ENCODE measurements at regions not wholly inside any gene's neighbourhood (a gene's known extent, or its start where the extent isn't known, plus 50 kb on each side); places are given as distances from the start of the nearest gene placed in this dataset.

DNA sequence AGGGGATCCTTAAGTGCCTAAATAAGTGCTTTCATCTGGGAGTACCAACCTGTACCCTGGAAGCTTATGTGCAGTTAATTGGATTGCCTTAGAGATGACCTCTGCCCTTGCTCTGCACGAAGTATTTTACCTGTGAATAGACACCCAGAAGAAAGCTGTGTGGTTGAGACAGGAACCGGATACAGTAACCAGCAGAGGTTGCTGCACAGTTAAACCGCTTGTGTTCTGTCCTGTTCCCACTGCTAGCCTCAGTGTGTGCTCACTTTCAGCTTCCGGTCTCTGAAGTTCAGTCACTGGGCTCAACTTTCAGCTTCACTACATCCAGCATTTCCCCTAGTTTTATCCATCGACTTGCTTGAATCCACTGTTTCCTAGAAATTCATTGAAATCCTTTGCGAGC lies 185.3 kb downstream of the FAM170A start:
- H3K4me3 ChIP-seq (replicated peaks; ENCODE audit: low read depth, low read length), result no peak overlapping the region
- DNase-seq (ENCODE audit: extremely low read depth, low read depth), result no peak
- TF ChIP-seq, protein P1, sequence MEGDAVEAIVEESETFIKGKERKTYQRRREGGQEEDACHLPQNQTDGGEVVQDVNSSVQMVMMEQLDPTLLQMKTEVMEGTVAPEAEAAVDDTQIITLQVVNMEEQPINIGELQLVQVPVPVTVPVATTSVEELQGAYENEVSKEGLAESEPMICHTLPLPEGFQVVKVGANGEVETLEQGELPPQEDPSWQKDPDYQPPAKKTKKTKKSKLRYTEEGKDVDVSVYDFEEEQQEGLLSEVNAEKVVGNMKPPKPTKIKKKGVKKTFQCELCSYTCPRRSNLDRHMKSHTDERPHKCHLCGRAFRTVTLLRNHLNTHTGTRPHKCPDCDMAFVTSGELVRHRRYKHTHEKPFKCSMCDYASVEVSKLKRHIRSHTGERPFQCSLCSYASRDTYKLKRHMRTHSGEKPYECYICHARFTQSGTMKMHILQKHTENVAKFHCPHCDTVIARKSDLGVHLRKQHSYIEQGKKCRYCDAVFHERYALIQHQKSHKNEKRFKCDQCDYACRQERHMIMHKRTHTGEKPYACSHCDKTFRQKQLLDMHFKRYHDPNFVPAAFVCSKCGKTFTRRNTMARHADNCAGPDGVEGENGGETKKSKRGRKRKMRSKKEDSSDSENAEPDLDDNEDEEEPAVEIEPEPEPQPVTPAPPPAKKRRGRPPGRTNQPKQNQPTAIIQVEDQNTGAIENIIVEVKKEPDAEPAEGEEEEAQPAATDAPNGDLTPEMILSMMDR (IDR thresholded peaks at IDR 0.05; ENCODE audit: low read depth, low read length, missing control alignments), result no peak

DNA sequence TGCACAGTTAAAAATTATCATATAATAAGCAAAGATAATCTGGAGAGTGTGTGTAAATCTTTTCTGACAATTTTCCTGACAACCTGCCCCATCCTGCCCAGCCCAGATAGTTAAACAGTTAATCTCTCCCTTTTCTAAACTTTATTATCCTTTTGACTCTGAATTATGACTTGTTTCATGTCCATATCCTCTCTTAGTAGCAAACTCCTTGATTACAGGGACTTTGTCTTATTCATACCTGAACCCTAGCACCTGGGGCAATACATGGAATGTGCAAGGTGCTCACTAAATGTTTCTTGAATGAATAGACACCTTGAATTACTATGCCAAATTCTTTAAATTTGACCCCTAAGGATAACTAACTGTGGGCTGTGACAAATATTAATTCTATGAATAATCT lies 186.7 kb downstream of the FAM170A start:
- H3K4me3 ChIP-seq (replicated peaks; ENCODE audit: low read depth, low read length), result no peak overlapping the region
- no peak for DNase-seq (ENCODE audit: extremely low read depth, low read depth)
- TF ChIP-seq, protein P1 (IDR thresholded peaks at IDR 0.05; ENCODE audit: low read depth, low read length, missing control alignments), result no peak

DNA sequence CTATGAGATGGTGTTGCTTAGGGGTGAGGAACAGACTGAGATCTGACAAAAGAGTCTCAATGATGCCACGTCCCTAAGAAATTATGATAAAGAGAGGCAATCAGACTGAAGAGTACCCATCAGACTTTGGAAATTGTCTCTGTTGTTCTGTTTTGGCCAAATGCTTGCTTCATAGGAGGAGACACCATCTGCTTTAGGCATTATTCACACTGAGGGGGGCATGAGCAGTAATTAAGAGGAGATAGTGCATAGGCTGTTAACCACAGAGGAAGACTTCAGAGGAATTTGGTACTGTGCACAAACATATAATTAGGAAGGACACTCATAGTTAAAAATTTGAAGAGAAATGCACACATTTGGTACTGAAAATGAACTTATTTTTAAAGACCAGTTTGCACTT lies 190.7 kb downstream of the FAM170A start:
- H3K4me3 ChIP-seq (replicated peaks; ENCODE audit: low read depth, low read length), result no peak overlapping the region
- DNase-seq (ENCODE audit: extremely low read depth, low read depth), result no peak
- TF ChIP-seq, protein P1 (IDR thresholded peaks at IDR 0.05; ENCODE audit: low read depth, low read length, missing control alignments), result no peak

DNA sequence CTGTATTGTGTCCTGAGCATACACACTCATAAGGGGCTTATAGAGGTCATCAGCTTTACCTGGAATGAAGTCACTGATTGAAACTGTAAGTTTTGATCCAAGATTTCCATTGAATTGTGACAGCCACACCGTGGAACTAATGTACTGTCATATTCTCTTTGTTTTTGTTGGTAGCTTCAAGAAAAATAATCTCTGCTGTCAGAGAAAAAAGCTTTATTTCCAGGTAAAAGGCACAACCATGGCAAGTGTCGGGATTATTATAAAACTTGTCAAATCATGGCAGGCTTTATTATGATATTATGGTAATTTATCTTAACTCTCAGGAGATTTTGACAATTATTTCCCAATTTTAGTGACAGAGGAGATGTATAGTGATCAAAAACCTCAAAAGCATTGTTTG lies 191.2 kb downstream of the FAM170A start:
- H3K4me3 ChIP-seq (replicated peaks; ENCODE audit: low read depth, low read length), result no peak overlapping the region
- no peak for DNase-seq (ENCODE audit: extremely low read depth, low read depth)
- TF ChIP-seq, protein P1 (IDR thresholded peaks at IDR 0.05; ENCODE audit: low read depth, low read length, missing control alignments), result no peak

DNA sequence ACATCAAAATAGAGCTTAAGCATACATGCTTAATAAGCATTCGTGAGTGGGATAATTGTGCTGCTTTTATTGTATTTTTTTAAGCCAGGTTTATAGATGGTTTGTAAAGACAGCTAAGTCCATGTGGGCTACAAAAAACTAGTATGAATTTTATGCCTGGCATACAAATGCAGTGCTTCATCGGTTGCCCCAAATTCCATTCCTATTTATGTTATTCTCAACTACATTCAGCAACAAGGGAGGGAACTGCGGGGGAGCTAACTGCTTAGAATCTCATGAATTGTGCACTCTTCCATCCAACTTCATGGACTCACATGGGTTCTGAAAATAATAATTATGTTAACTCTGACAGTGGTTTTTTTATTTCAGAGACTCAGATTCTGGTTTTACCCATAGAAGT lies 199.2 kb downstream of the FAM170A start:
- no peak for DNase-seq (ENCODE audit: extremely low read depth, low read depth)
- no peak overlapping the region for H3K4me3 ChIP-seq (replicated peaks; ENCODE audit: low read depth, low read length)
- TF ChIP-seq, protein P1 (IDR thresholded peaks at IDR 0.05; ENCODE audit: low read depth, low read length, missing control alignments), result no peak

DNA sequence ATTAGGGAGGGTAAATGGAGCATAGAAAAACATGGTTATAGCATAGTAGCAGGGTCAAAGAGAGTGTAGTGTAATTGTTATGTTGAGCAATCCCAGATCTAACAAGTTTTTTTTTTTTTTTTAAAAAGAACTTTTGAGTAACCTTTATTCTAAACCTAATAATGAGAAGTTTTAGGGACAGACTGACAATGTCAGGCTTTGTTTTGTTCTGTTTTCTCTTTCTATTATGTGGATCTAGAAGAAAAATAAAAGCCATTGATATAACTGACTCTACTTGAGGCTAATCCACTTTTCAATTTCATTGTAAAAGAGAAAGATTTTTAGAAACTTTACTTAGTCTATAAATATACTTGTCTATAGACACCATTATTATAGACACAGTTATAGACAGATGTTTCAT lies 200.0 kb downstream of the FAM170A start:
- H3K4me3 ChIP-seq (replicated peaks; ENCODE audit: low read depth, low read length), result no peak overlapping the region
- TF ChIP-seq, protein P1 (IDR thresholded peaks at IDR 0.05; ENCODE audit: low read depth, low read length, missing control alignments), result no peak
- no peak for DNase-seq (ENCODE audit: extremely low read depth, low read depth)

DNA sequence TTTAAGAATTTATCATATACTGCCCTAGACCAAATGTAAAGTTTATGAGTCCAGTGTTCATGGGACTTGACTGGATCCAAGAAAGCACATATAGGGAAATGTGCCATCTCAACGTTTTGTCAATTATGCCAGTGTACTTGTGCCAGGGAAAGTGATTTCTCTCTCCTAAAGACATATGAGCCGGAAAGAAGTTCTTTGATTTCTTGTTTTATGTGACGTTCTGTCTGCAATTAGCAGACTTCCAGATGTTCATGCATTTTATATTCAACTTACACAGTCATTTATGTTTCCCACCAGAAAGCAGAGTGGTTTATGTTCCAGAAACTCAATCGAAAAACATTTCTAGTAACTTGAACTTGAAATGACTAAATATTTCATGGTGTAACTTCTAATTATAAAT lies 203.8 kb downstream of the FAM170A start:
- no peak overlapping the region for H3K4me3 ChIP-seq (replicated peaks; ENCODE audit: low read depth, low read length)
- TF ChIP-seq, protein P1 (IDR thresholded peaks at IDR 0.05; ENCODE audit: low read depth, low read length, missing control alignments), result no peak
- DNase-seq (ENCODE audit: extremely low read depth, low read depth), result no peak

All from HFF-Myc (cell line).